OCI-LY1 (cell line): ENCODE measurements at regions not wholly inside any gene's neighbourhood (a gene's known extent, or its start where the extent isn't known, plus 50 kb on each side); places are given as distances from the start of the nearest gene placed in this dataset.
A peak's percentile ranks its signal among the peaks of the same experiment; 100 is the strongest.

Experiments used
- H2AFZ ChIP-seq: fragments of 200-600 bp; sonication (generic), shearing (Covaris generic); 2 replicates; pipeline ENCODE4 v1.6.0; 2014; ENCODE audit warnings: antibody characterized with exemption, mild to moderate bottlenecking, low read length
- H3F3A ChIP-seq: fragments of 200-600 bp; sonication (generic), shearing (Covaris generic); 2 replicates; pipeline ENCODE4 v1.6.0; 2014; ENCODE audit warnings: mild to moderate bottlenecking, antibody characterized with exemption, low read length, moderate library complexity; ENCODE audit not compliant: insufficient read depth
- H3K27ac ChIP-seq: fragments of 200-600 bp; sonication (generic); 2 replicates; pipeline ENCODE4 v1.5.1; 2014; ENCODE audit warnings: low read length, mixed run types, mild to moderate bottlenecking, low read depth; ENCODE audit not compliant: poor library complexity, severe bottlenecking
- H3K27me3 ChIP-seq: fragments of 200-600 bp; sonication (generic); 2 replicates; pipeline ENCODE4 v1.6.0; 2014; ENCODE audit warnings: antibody characterized with exemption, mild to moderate bottlenecking, low read length, moderate library complexity; ENCODE audit not compliant: insufficient read depth
- H3K36me3 ChIP-seq: fragments of 200-600 bp; sonication (generic); 2 replicates; pipeline ENCODE4 v1.6.1; 2014; ENCODE audit warnings: mild to moderate bottlenecking, antibody characterized with exemption, low read length, moderate library complexity, mixed read lengths; ENCODE audit not compliant: insufficient read depth
- H3K4me1 ChIP-seq: fragments of 200-600 bp; sonication (generic); 2 replicates; pipeline ENCODE4 v1.5.1; 2014; ENCODE audit warnings: mild to moderate bottlenecking, low read length, moderate library complexity; ENCODE audit not compliant: insufficient read depth, severe bottlenecking
- H3K4me2 ChIP-seq: fragments of 200-600 bp; sonication (generic), shearing (Covaris generic); 2 replicates; pipeline ENCODE4 v1.6.1; 2014; ENCODE audit warnings: low read length
- H3K4me3 ChIP-seq: fragments of 200-600 bp; sonication (generic); 2 replicates; pipeline ENCODE4 v1.5.1; 2014; ENCODE audit warnings: low read length, low read depth, mild to moderate bottlenecking, mixed read lengths; ENCODE audit not compliant: poor library complexity, severe bottlenecking
- H3K79me2 ChIP-seq: fragments of 200-600 bp; shearing (Covaris generic); 2 replicates; pipeline ENCODE4 v1.6.1; 2016; ENCODE audit warnings: mixed run types, low read length, mixed read lengths; ENCODE audit not compliant: insufficient read depth
- H3K9ac ChIP-seq: fragments of 200-600 bp; sonication (generic), shearing (Covaris generic); 2 replicates; pipeline ENCODE4 v1.6.1; 2014; ENCODE audit warnings: mild to moderate bottlenecking, low read length, mixed read lengths
- H3K9me2 ChIP-seq: fragments of 200-600 bp; sonication (generic), shearing (Covaris generic); 2 replicates; pipeline ENCODE4 v1.6.1; 2014; ENCODE audit warnings: low read depth, mild to moderate bottlenecking, low read length, mixed read lengths
- H3K9me3 ChIP-seq: fragments of 200-600 bp; shearing (Covaris generic); 2 replicates; pipeline ENCODE4 v1.6.1; 2014; ENCODE audit warnings: low read length, mixed read lengths
- H4K20me1 ChIP-seq: fragments of 200-600 bp; sonication (generic), shearing (Covaris generic); 2 replicates; pipeline ENCODE4 v1.6.0; 2016; ENCODE audit warnings: mild to moderate bottlenecking, low read length; ENCODE audit not compliant: insufficient read depth
- EZH2 ChIP-seq: fragments of 200-600 bp; sonication (generic), shearing (Covaris generic); IDR thresholded peaks from 2 replicates; pipeline ENCODE4 v1.8.0; 2017; ENCODE audit warnings: borderline replicate concordance, mixed run types, mild to moderate bottlenecking, antibody characterized with exemption, low read length, moderate library complexity, mixed read lengths
- TF ChIP-seq, protein P1 (sequence below): fragments of 200-600 bp; sonication (generic), shearing (Covaris generic); IDR thresholded peaks from 2 replicates; pipeline ENCODE4 v1.5.1; 2017; ENCODE audit warnings: mild to moderate bottlenecking, antibody characterized with exemption, low read length, moderate library complexity, mixed read lengths

DNA sequence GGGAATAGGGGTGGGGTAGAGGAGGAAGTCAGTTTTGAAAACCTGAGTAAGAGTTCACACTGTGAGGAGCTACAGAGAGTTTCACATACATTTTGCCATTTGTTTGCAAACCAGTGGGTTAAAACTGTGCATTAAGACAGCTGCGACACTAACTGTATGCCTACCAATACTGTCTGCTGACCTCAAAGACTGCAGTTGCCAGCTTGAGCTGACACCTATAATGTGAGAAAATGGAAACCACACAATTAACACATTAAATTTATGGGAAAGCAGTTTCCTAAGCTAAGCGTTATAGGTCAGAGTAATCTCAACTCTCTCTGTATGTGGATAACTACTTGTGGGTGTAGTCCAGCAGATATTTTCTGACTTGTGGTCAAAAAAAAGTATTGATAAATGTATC lies 756.6 kb upstream of the GCFC2 start:
- Histone ChIP-seq H3K4me1 (no peaks in the 10 kb centered on the region), H3K27me3 (no peaks in the 10 kb centered on the region), H3K9ac (no peak overlapping the region), H3K36me3 (no peaks in the 10 kb centered on the region), H2AFZ (no peak overlapping the region), H3K9me3 (peaks cover 2% of the 10 kb centered on the region; the same call in 1 of the 2 replicates), H3K9me2 (no peaks in the 10 kb centered on the region), H4K20me1 (no peaks in the 10 kb centered on the region), H3K79me2 (no peaks in the 10 kb centered on the region), H3F3A (no peaks in the 10 kb centered on the region), H3K4me3 (no peak overlapping the region), H3K4me2 (no peak overlapping the region), H3K27ac (no peak overlapping the region)
- TF ChIP-seq EZH2, result no peak
- TF ChIP-seq, protein P1, sequence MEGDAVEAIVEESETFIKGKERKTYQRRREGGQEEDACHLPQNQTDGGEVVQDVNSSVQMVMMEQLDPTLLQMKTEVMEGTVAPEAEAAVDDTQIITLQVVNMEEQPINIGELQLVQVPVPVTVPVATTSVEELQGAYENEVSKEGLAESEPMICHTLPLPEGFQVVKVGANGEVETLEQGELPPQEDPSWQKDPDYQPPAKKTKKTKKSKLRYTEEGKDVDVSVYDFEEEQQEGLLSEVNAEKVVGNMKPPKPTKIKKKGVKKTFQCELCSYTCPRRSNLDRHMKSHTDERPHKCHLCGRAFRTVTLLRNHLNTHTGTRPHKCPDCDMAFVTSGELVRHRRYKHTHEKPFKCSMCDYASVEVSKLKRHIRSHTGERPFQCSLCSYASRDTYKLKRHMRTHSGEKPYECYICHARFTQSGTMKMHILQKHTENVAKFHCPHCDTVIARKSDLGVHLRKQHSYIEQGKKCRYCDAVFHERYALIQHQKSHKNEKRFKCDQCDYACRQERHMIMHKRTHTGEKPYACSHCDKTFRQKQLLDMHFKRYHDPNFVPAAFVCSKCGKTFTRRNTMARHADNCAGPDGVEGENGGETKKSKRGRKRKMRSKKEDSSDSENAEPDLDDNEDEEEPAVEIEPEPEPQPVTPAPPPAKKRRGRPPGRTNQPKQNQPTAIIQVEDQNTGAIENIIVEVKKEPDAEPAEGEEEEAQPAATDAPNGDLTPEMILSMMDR, result no peak

DNA sequence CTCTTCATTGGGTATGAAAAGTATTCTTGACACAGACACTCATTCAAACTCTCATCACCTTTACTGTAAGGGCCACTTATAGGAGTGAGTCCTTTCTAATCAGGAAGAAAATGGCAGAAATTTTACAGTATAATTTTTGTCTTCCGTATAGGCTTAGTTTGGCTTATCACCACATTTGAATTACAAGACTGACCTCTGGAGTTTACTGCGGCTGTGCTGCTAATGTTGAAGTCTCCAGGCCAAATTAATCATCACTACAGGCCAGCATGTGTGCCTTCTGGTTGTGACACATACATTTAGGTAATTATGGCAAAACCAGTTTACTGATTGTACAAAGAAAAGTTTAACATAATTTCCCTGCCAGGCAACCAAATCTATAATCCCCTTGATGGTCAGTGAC lies 753.6 kb upstream of the GCFC2 start:
- Histone ChIP-seq H4K20me1 (no peaks in the 10 kb centered on the region), H3K9me3 (no peaks in the 10 kb centered on the region), H3K4me1 (no peaks in the 10 kb centered on the region), H3F3A (no peaks in the 10 kb centered on the region), H3K4me2 (no peak overlapping the region), H3K9me2 (no peaks in the 10 kb centered on the region), H2AFZ (no peak overlapping the region), H3K79me2 (no peaks in the 10 kb centered on the region), H3K27me3 (no peaks in the 10 kb centered on the region), H3K4me3 (no peak overlapping the region), H3K27ac (no peak overlapping the region), H3K9ac (no peak overlapping the region), H3K36me3 (no peaks in the 10 kb centered on the region)
- TF ChIP-seq, protein P1, result peak; percentile 20; the same call in 1 of the 2 replicates
- TF ChIP-seq EZH2, result no peak

DNA sequence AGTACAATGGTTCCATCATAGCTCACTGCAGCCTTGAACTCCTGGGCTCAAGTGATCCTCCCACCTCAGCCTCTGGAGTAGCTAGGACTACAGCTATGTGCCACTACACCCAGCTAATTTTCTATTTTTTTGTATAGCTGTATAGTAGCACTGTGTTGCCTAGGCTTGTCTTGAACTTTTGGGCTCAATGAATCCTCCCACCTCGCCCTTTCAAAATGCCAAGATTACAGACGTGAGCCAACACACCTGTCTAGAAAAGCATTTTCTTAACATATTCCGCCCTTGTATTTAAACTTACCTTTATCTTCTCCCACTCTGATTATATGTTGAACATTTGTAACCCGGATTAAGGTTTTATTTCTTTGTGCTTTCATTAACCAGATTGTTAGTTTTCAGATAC lies 750.7 kb upstream of the GCFC2 start:
- no peaks in the 10 kb centered on the region for H3K9me2 ChIP-seq
- H3K9ac ChIP-seq, result no peak overlapping the region
- no peaks in the 10 kb centered on the region for H3K79me2 ChIP-seq
- no peaks in the 10 kb centered on the region for H3F3A ChIP-seq
- no peaks in the 10 kb centered on the region for H3K27me3 ChIP-seq
- H4K20me1 ChIP-seq, result no peaks in the 10 kb centered on the region
- TF ChIP-seq, protein P1, result no peak
- TF ChIP-seq EZH2, result no peak
- no peak overlapping the region for H2AFZ ChIP-seq
- no peak overlapping the region for H3K27ac ChIP-seq
- no peak overlapping the region for H3K4me3 ChIP-seq
- no peaks in the 10 kb centered on the region for H3K36me3 ChIP-seq
- no peaks in the 10 kb centered on the region for H3K9me3 ChIP-seq
- H3K4me1 ChIP-seq, result no peaks in the 10 kb centered on the region
- no peak overlapping the region for H3K4me2 ChIP-seq
